Neural cell (in vitro differentiated cells): ENCODE measurements at regions not wholly inside any gene's neighbourhood (a gene's known extent, or its start where the extent isn't known, plus 50 kb on each side); places are given as distances from the start of the nearest gene placed in this dataset.

ENCODE experiments used
- H2AFZ ChIP-seq: fragments of 200-600, 300-800 bp; sonication (generic), shearing (Covaris generic); 2 replicates; pipeline ENCODE4 v1.6.0; 2014; ENCODE audit warnings: low read depth, mild to moderate bottlenecking, antibody characterized with exemption, low read length, moderate library complexity
- H3F3A ChIP-seq: fragments of 200-600 bp; shearing (Covaris generic); 2 replicates; pipeline ENCODE4 v1.6.1; 2016; ENCODE audit warnings: mild to moderate bottlenecking, moderate library complexity, mixed read lengths, antibody characterized with exemption, low read length; ENCODE audit not compliant: insufficient read depth, poor library complexity, severe bottlenecking
- H3K27ac ChIP-seq: fragments of 200-600, 300-800 bp; sonication (generic), shearing (Covaris generic); 2 replicates; pipeline ENCODE4 v1.5.1; 2014; ENCODE audit warnings: mild to moderate bottlenecking, low read length, moderate library complexity
- H3K27me3 ChIP-seq: fragments of 300-800, 200-600 bp; sonication (generic), shearing (Covaris generic); 2 replicates; pipeline ENCODE4 v1.6.0; 2014; ENCODE audit warnings: mild to moderate bottlenecking, low read depth, low read length, moderate library complexity; ENCODE audit not compliant: insufficient read depth
- H3K36me3 ChIP-seq: fragments of 300-800, 200-600 bp; sonication (generic), shearing (Covaris generic); 2 replicates; pipeline ENCODE4 v1.5.1; 2014; ENCODE audit warnings: mild to moderate bottlenecking, antibody characterized with exemption, low read length, moderate library complexity; ENCODE audit not compliant: insufficient read depth
- H3K4me2 ChIP-seq: fragments of 300-800, 200-600 bp; sonication (generic), shearing (Covaris generic); 2 replicates; pipeline ENCODE4 v1.6.0; 2014; ENCODE audit warnings: mild to moderate bottlenecking, low read length
- H3K4me3 ChIP-seq: fragments of 300-800, 200-600 bp; sonication (generic), shearing (Covaris generic); 2 replicates; pipeline ENCODE4 v1.5.1; 2014; ENCODE audit warnings: mild to moderate bottlenecking, low read length, moderate library complexity
- H3K79me2 ChIP-seq: fragments of 200-600 bp; shearing (Covaris generic); replicated peaks from 2 replicates; pipeline ENCODE4 v1.6.0; 2014; ENCODE audit warnings: mild to moderate bottlenecking, low read length, moderate library complexity; ENCODE audit not compliant: insufficient read depth
- H3K9ac ChIP-seq: fragments of 300-800, 200-600 bp; sonication (generic), shearing (Covaris generic); 2 replicates; pipeline ENCODE4 v1.6.1; 2016; ENCODE audit warnings: mild to moderate bottlenecking, low read length, mixed read lengths
- H3K9me2 ChIP-seq: fragments of 200-600 bp; shearing (Covaris generic); 2 replicates; pipeline ENCODE4 v1.6.1; 2016; ENCODE audit warnings: mild to moderate bottlenecking, low read length, mixed read lengths; ENCODE audit not compliant: insufficient read depth
- H3K9me3 ChIP-seq: fragments of 200-600, 300-800 bp; sonication (generic), shearing (Covaris generic); 2 replicates; pipeline ENCODE4 v1.6.1; 2016; ENCODE audit warnings: mild to moderate bottlenecking, mixed run types, low read length, moderate library complexity, mixed read lengths
- H4K20me1 ChIP-seq: fragments of 200-600 bp; shearing (Covaris generic); 2 replicates; pipeline ENCODE4 v1.6.1; 2016; ENCODE audit warnings: mild to moderate bottlenecking, mixed run types; ENCODE audit not compliant: insufficient read depth
- EP300 ChIP-seq: fragments of 450-650 bp; conservative IDR thresholded peaks from 2 replicates; pipeline ENCODE4 v1.6.1; 2014; ENCODE audit warnings: antibody characterized with exemption, mild to moderate bottlenecking, moderate library complexity; ENCODE audit not compliant: poor library complexity, severe bottlenecking
- EZH2 ChIP-seq: fragments of 200-600, 300-800 bp; shearing (Covaris generic), sonication (generic); IDR thresholded peaks from 2 replicates; pipeline ENCODE4 v1.6.1; 2014; ENCODE audit warnings: antibody characterized with exemption, low read length, borderline replicate concordance, mild to moderate bottlenecking; ENCODE audit not compliant: insufficient read depth, poor library complexity, severe bottlenecking
- MXI1 ChIP-seq: fragments of 450-650 bp; conservative IDR thresholded peaks from 2 replicates; pipeline ENCODE4 v1.6.1; 2014; ENCODE audit warnings: antibody characterized with exemption, mild to moderate bottlenecking; ENCODE audit not compliant: poor library complexity, severe bottlenecking
- POLR2AphosphoS5 ChIP-seq: IDR thresholded peaks from 2 replicates; pipeline ENCODE4 v1.6.1; 2012
- RAD21 ChIP-seq: fragments of 450-650 bp; conservative IDR thresholded peaks from 2 replicates; pipeline ENCODE4 v1.6.1; 2014; ENCODE audit warnings: antibody characterized with exemption, mild to moderate bottlenecking, moderate library complexity
- REST ChIP-seq: IDR thresholded peaks from 2 replicates; pipeline ENCODE4 v1.6.1; 2012; ENCODE audit warnings: borderline replicate concordance
- SMC3 ChIP-seq: fragments of 450-650 bp; conservative IDR thresholded peaks from 2 replicates; pipeline ENCODE4 v1.6.1; 2014; ENCODE audit warnings: antibody characterized with exemption, mild to moderate bottlenecking, moderate library complexity; ENCODE audit not compliant: poor library complexity
- TAF1 ChIP-seq: IDR thresholded peaks from 2 replicates; pipeline ENCODE4 v1.6.1; 2012; ENCODE audit warnings: low read depth
- TF ChIP-seq, protein P1 (sequence below): fragments of 450-650 bp; IDR thresholded peaks from 2 replicates; pipeline ENCODE4 v1.5.1; 2014; ENCODE audit warnings: antibody characterized with exemption, mild to moderate bottlenecking, moderate library complexity; ENCODE audit not compliant: poor library complexity, severe bottlenecking

GRCh38 chr4:32950866-32951265 is 2230.7 kb downstream of the PCDH7 start:
- no peak overlapping the region for H3K4me3 ChIP-seq
- H3K9ac ChIP-seq: no peak overlapping the region
- no peak overlapping the region for H2AFZ ChIP-seq
- H3K27ac ChIP-seq: no peak overlapping the region
- H4K20me1 ChIP-seq: no peaks in the 10 kb centered on the region
- no peaks in the 10 kb centered on the region for H3K27me3 ChIP-seq
- H3K4me2 ChIP-seq: no peak overlapping the region
- H3K9me3 ChIP-seq: no peaks in the 10 kb centered on the region
- no peaks in the 10 kb centered on the region for H3K36me3 ChIP-seq
- H3K9me2 ChIP-seq: no peaks in the 10 kb centered on the region
- TF ChIP-seq, protein P1, sequence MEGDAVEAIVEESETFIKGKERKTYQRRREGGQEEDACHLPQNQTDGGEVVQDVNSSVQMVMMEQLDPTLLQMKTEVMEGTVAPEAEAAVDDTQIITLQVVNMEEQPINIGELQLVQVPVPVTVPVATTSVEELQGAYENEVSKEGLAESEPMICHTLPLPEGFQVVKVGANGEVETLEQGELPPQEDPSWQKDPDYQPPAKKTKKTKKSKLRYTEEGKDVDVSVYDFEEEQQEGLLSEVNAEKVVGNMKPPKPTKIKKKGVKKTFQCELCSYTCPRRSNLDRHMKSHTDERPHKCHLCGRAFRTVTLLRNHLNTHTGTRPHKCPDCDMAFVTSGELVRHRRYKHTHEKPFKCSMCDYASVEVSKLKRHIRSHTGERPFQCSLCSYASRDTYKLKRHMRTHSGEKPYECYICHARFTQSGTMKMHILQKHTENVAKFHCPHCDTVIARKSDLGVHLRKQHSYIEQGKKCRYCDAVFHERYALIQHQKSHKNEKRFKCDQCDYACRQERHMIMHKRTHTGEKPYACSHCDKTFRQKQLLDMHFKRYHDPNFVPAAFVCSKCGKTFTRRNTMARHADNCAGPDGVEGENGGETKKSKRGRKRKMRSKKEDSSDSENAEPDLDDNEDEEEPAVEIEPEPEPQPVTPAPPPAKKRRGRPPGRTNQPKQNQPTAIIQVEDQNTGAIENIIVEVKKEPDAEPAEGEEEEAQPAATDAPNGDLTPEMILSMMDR: no peak
- TF ChIP-seq SMC3: no peak
- TF ChIP-seq MXI1: no peak
- TF ChIP-seq RAD21: no peak
- no peak for TF ChIP-seq EP300
- no peak for TF ChIP-seq REST
- no peak for TF ChIP-seq POLR2AphosphoS5
- no peak for TF ChIP-seq EZH2
- TF ChIP-seq TAF1: no peak
- no peaks in the 10 kb centered on the region for H3K79me2 ChIP-seq
- no peaks in the 10 kb centered on the region for H3F3A ChIP-seq

- no peak overlapping the region for H3K4me3 ChIP-seq
- H3K79me2 ChIP-seq: no peaks in the 10 kb centered on the region
- no peaks in the 10 kb centered on the region for H4K20me1 ChIP-seq
- H3K9me3 ChIP-seq: no peaks in the 10 kb centered on the region
- H3K27ac ChIP-seq: no peak overlapping the region
- H3K36me3 ChIP-seq: no peaks in the 10 kb centered on the region
- H2AFZ ChIP-seq: no peak overlapping the region
- no peak overlapping the region for H3K4me2 ChIP-seq
- TF ChIP-seq EZH2 (no peak), RAD21 (no peak), EP300 (no peak), REST (no peak), SMC3 (no peak), TAF1 (no peak), POLR2AphosphoS5 (no peak), MXI1 (no peak)
- TF ChIP-seq, protein P1: no peak
- no peaks in the 10 kb centered on the region for H3K9me2 ChIP-seq
- H3F3A ChIP-seq: no peaks in the 10 kb centered on the region
- no peaks in the 10 kb centered on the region for H3K27me3 ChIP-seq
- no peak overlapping the region for H3K9ac ChIP-seq
These were observed 2238.4 kb downstream of the PCDH7 start for GRCh38 chr4:32958586-32958985.
